ENCODE measurements at regions not wholly inside any gene's neighbourhood (a gene's known extent, or its start where the extent isn't known, plus 50 kb on each side); places are given as distances from the start of the nearest gene placed in this dataset.

- Histone ChIP-seq H2AFZ (ENCODE audit: low read length) (no peak overlapping the region), H3K23ac (ENCODE audit: insufficient read length, low read depth, low read length) (no peak overlapping the region), H3K9me3 (ENCODE audit: control insufficient read depth, low read depth, low read length) (no peaks in the 10 kb centered on the region), H3K27ac (ENCODE audit: insufficient read length, low read depth, low read length) (no peak overlapping the region), H3T11ph (ENCODE audit: low read length) (no peak overlapping the region), H2BK15ac (ENCODE audit: low read depth, low read length) (no peak overlapping the region), H2BK120ac (ENCODE audit: low read depth, low read length, poor library complexity, severe bottlenecking) (no peak overlapping the region), H3K4me1 (ENCODE audit: insufficient read depth, low read length) (peaks cover 8% of the 10 kb centered on the region; the same call in 1 of the 2 replicates), H4K8ac (replicated peaks; ENCODE audit: insufficient read length, low read depth, low read length) (no peak overlapping the region), H4K20me1 (ENCODE audit: control insufficient read depth, insufficient read depth, insufficient read length) (no peaks in the 10 kb centered on the region), H2AK5ac (ENCODE audit: insufficient read length, low read length) (no peak overlapping the region), H3K56ac (ENCODE audit: insufficient read length, low read depth, low read length) (no peak overlapping the region), H3K79me1 (ENCODE audit: insufficient read depth, low read depth, low read length, poor library complexity, severe bottlenecking) (no peaks in the 10 kb centered on the region), H3K79me2 (ENCODE audit: insufficient read depth, low read length) (no peaks in the 10 kb centered on the region), H4K91ac (ENCODE audit: insufficient read length, low read depth, low read length) (no peak overlapping the region), H4K5ac (ENCODE audit: insufficient read length, low read depth, low read length) (no peak overlapping the region), H3K4ac (ENCODE audit: low read depth, low read length) (no peak overlapping the region), H2BK20ac (ENCODE audit: low read depth, low read length, poor library complexity, severe bottlenecking) (no peak overlapping the region), H3K27me3 (ENCODE audit: insufficient read depth, low read length) (no peaks in the 10 kb centered on the region), H3K14ac (ENCODE audit: insufficient read depth, low read length) (no peak overlapping the region), H3K9ac (ENCODE audit: extremely low read depth, insufficient read length, low read length) (no peak overlapping the region), H3K4me2 (ENCODE audit: insufficient read depth, insufficient read length, low read length) (no peak overlapping the region), H2BK12ac (ENCODE audit: insufficient read length, low read depth, low read length) (no peak overlapping the region), H2BK5ac (ENCODE audit: insufficient read length, low read length) (no peak overlapping the region), H3K23me2 (ENCODE audit: insufficient read length, low read depth, low read length, poor library complexity, severe bottlenecking) (no peaks in the 10 kb centered on the region), H3K18ac (ENCODE audit: insufficient read length, low read depth, low read length) (no peak overlapping the region)
- no peak for TF ChIP-seq CTCF (conservative IDR thresholded peaks at IDR 0.05)
- Mint-ChIP-seq H3K27ac (peak overlapping the region in 2 of 3 experiments; percentile 13 to 48; a peak in 1 of 7 replicates), H3K9me3 (no peaks in the 10 kb centered on the region; a peak in 1 of 5 replicates), H3K36me3 (ENCODE audit: insufficient read depth in 1 of 3, low read depth in 3 of 3) (no peaks in the 10 kb centered on the region; a peak in 1 of 7 replicates), H3K4me3 (no peak overlapping the region), H3K4me1 (peaks cover 10 to 15% of the 10 kb centered on the region in 2 experiments), H3K27me3 (ENCODE audit: low read depth) (peaks cover 8% of the 10 kb centered on the region)
- WGBS (ENCODE audit: extremely low coverage, insufficient read length, low lambda C conversion rate) = no CpG with 5 or more reads among the region's 3 CpGs
- no peak for DNase-seq
Measured at GRCh38 chr2:7962161-7962560, 719.7 kb upstream of the ID2 start.

Data from H9 (cell line).